ENCODE measurements at regions not wholly inside any gene's neighbourhood (a gene's known extent, or its start where the extent isn't known, plus 50 kb on each side); places are given as distances from the start of the nearest gene placed in this dataset.

- ChIA-PET CTCF (interaction anchor here (1.0 kb wide), 1 partner anchor 37 kb away, joined by 3 read pairs; no protein-coding TSS in a partner anchor), POLR2A (no interaction called here)
- DNase-seq (ENCODE audit: extremely low spot score), result no peak
- TF ChIP-seq CTCF (IDR thresholded peaks at IDR 0.05; ENCODE audit: control extremely low read depth, extremely low read depth, low read depth, missing control alignments), result no peak
These were observed 1318.3 kb upstream of the RAG2 start for GRCh38 chr11:37916331-37916730.

DNA sequence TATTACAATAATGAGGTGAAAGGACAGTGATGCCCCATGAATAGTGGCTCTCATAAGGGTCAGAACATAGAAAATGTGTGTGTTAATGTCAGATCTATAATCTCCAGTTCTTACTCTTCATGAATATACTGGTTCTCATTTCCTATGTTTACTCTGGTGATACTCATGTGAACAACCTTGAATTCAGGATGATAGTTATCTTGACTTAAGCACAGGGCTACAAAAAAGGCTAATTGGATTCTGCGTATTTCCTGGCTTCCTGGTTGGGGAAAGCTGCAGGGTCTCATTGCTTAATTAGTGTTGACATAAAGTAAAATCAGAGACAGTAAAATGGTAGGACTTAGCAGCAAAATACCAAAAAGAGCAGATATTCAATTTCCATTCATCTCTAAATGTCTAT, 1316.8 kb upstream of the RAG2 start:
- no peak for DNase-seq (ENCODE audit: extremely low spot score)
- ChIA-PET POLR2A (no interaction called here), CTCF (no interaction called here)
- TF ChIP-seq CTCF (IDR thresholded peaks at IDR 0.05; ENCODE audit: control extremely low read depth, extremely low read depth, low read depth, missing control alignments), result no peak

- TF ChIP-seq CTCF (IDR thresholded peaks at IDR 0.05; ENCODE audit: control extremely low read depth, extremely low read depth, low read depth, missing control alignments), result no peak
- DNase-seq (ENCODE audit: extremely low spot score), result no peak
- ChIA-PET CTCF (interaction anchor here (0.8 kb wide), 1 partner anchor 95 kb away, joined by 3 read pairs; no protein-coding TSS in a partner anchor), POLR2A (no interaction called here)
These were observed 1310.1 kb upstream of the RAG2 start for GRCh38 chr11:37908219-37908548.

- ChIA-PET POLR2A (no interaction called here), CTCF (interaction anchor here (0.8 kb wide), 1 partner anchor 95 kb away, joined by 3 read pairs; no protein-coding TSS in a partner anchor)
- DNase-seq (ENCODE audit: extremely low spot score), result no peak
- no peak for TF ChIP-seq CTCF (IDR thresholded peaks at IDR 0.05; ENCODE audit: control extremely low read depth, extremely low read depth, low read depth, missing control alignments)
These were observed 1309.6 kb upstream of the RAG2 start for GRCh38 chr11:37907436-37908218.

GRCh38 chr11:37905707-37906417, 1307.8 kb upstream of the RAG2 start:
- ChIA-PET POLR2A (no interaction called here), CTCF (interaction anchor here (1.1 kb wide), 1 partner anchor 9 kb away, joined by 3 read pairs; no protein-coding TSS in a partner anchor)
- TF ChIP-seq CTCF (IDR thresholded peaks at IDR 0.05; ENCODE audit: control extremely low read depth, extremely low read depth, low read depth, missing control alignments), result no peak
- no peak for DNase-seq (ENCODE audit: extremely low spot score)

- no peak for DNase-seq (ENCODE audit: extremely low spot score)
- POLR2A ChIA-PET, result no interaction called here
- CTCF ChIA-PET, result interaction anchor here (0.7 to 1.6 kb wide), 2 partner anchors 10 to 16 kb away, joined by 3 read pairs; no protein-coding TSS in a partner anchor
- no peak for TF ChIP-seq CTCF (IDR thresholded peaks at IDR 0.05; ENCODE audit: control extremely low read depth, extremely low read depth, low read depth, missing control alignments)
These were observed 1298.0 kb upstream of the RAG2 start for GRCh38 chr11:37896016-37896415.

Data from GM10248 (cell line).